ENCODE measurements at regions not wholly inside any gene's neighbourhood (a gene's known extent, or its start where the extent isn't known, plus 50 kb on each side); places are given as distances from the start of the nearest gene placed in this dataset.
A peak's percentile ranks its signal among the peaks of the same experiment; 100 is the strongest.

DNA sequence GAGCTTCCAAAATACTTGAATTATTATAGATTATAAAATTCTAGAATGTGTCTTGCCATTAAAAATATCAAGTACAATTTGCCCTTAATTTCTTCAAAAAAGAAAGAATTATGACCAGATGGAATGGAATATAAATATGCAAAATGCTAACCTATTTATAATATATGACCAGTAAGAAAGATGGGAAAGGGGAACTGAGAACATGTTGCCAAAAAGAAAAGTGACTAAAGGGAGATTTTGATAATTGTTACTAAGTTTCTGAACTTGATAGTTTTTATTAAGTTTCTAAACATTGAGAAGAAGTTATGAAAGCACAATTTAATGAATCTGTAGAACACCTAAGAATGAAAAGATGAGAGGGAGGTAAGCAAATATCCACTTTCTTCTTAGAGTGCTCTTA, 188.4 kb upstream of the NR4A3 start:
- H3K4me1 ChIP-seq (ENCODE audit: control insufficient read depth, insufficient read depth, low read length), result no peaks in the 10 kb centered on the region
- no peaks in the 10 kb centered on the region for H3K27me3 ChIP-seq (ENCODE audit: control insufficient read depth, insufficient read depth, low read length)
- no peak overlapping the region for H3K4me3 ChIP-seq (ENCODE audit: low read length)
- no peaks in the 10 kb centered on the region for H3K9me3 ChIP-seq (ENCODE audit: control insufficient read depth, low read depth, low read length)
- DNase-seq, result no peak
- no peak overlapping the region for H3K27ac ChIP-seq (ENCODE audit: low read length)
- no peaks in the 10 kb centered on the region for H3K36me3 ChIP-seq (ENCODE audit: control insufficient read depth, insufficient read depth, low read length)

DNA sequence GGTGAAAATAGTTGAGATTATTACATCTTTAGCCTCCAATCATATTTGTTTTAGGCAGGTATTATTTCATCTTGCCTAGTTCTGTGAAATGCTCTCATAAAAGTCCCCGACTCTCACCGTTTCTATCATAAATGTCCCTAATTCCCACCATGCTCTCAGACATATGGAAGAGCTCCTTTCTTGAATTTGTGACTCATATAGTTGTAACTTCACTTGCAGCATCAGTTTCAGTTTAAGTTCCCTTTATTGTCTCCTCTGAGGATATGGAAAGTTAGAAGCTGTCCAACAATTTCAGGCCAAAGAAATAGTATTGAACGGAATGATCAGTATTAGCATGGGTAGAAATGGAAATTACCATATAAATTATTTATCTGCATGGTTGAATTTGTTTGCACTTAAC, 187.5 kb upstream of the NR4A3 start:
- no peak overlapping the region for H3K27ac ChIP-seq (ENCODE audit: low read length)
- H3K27me3 ChIP-seq (ENCODE audit: control insufficient read depth, insufficient read depth, low read length), result no peaks in the 10 kb centered on the region
- WGBS (ENCODE audit: insufficient coverage, low lambda C conversion rate), result no CpG with 5 or more reads among the region's 3 CpGs
- no peaks in the 10 kb centered on the region for H3K4me1 ChIP-seq (ENCODE audit: control insufficient read depth, insufficient read depth, low read length)
- H3K9me3 ChIP-seq (ENCODE audit: control insufficient read depth, low read depth, low read length), result no peaks in the 10 kb centered on the region
- H3K36me3 ChIP-seq (ENCODE audit: control insufficient read depth, insufficient read depth, low read length), result no peaks in the 10 kb centered on the region
- H3K4me3 ChIP-seq (ENCODE audit: low read length), result no peak overlapping the region
- DNase-seq, result no peak

DNA sequence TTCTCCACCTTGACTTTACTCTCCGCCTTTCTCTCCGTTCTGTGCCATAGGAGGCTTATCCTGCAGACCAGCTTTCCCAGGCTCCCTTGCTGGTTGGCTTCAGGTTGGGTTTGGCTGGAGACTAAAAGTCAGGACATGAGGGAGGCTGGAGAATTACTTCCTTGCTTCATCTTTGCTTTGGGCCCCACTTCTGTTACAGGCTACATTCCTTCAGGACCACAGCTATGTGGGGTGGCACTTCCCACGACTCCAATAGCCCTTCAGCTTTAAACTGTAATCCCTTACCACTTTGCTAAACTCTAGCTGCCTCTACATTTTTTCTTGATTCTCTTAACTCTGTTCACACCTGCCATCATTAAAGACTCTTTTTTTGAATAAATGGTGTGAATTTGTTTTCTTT, 186.7 kb upstream of the NR4A3 start:
- DNase-seq, result no peak
- WGBS (ENCODE audit: insufficient coverage, low lambda C conversion rate), result no CpG with 5 or more reads among the region's 3 CpGs

DNA sequence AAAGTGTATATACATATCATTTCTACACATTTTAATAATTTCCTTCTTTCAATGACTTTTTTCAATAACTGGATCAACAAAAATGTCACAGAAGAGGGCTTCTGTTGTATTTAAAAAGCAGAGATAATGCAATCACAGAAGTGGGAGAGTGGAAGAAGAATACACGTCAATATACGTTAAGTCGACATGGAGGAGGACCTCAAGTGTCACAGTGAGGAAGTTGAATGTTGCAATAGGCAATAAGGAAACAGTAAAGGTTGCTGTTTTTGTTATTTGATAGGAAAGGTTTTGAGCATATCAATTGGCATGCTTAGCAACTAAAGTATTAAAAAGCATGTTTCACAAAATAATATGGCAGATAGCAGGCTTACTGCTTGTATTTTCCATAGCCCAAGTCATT, 184.0 kb upstream of the NR4A3 start:
- Histone ChIP-seq H3K4me3 (ENCODE audit: low read length) (no peak overlapping the region), H3K4me1 (ENCODE audit: control insufficient read depth, insufficient read depth, low read length) (no peaks in the 10 kb centered on the region), H3K9me3 (ENCODE audit: control insufficient read depth, low read depth, low read length) (peaks cover 4% of the 10 kb centered on the region), H3K36me3 (ENCODE audit: control insufficient read depth, insufficient read depth, low read length) (no peaks in the 10 kb centered on the region), H3K27me3 (ENCODE audit: control insufficient read depth, insufficient read depth, low read length) (no peaks in the 10 kb centered on the region), H3K27ac (ENCODE audit: low read length) (no peak overlapping the region)
- WGBS (ENCODE audit: insufficient coverage, low lambda C conversion rate), result no CpG with 5 or more reads among the region's 3 CpGs
- DNase-seq, result no peak

More for the DNA sequence above, 186.7 kb upstream of the NR4A3 start:
- Histone ChIP-seq H3K4me1 (ENCODE audit: control insufficient read depth, insufficient read depth, low read length) (no peaks in the 10 kb centered on the region), H3K9me3 (ENCODE audit: control insufficient read depth, low read depth, low read length) (no peaks in the 10 kb centered on the region), H3K27ac (ENCODE audit: low read length) (no peak overlapping the region), H3K4me3 (ENCODE audit: low read length) (no peak overlapping the region), H3K27me3 (ENCODE audit: control insufficient read depth, insufficient read depth, low read length) (no peaks in the 10 kb centered on the region), H3K36me3 (ENCODE audit: control insufficient read depth, insufficient read depth, low read length) (no peaks in the 10 kb centered on the region)

DNA sequence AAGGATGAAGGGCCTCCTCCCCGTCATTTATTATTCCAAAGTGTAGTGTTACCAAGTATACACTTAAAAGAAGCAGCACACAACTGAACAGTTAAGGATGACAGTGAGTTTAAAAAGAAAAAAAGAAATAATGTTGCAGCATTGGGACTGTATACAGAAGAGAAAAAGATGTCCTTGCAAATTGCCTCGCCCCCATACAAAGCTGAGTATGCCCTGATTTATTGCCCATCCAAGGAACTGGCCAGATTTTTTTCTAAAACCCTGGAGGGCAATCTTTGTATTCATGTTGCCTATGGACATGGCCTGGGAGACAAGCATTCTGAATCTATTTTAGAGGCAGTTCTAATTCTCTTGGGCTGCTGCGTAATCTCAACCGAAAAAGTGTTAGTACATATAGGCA, 182.7 kb upstream of the NR4A3 start:
- Histone ChIP-seq H3K9me3 (ENCODE audit: control insufficient read depth, low read depth, low read length) (peaks cover 4% of the 10 kb centered on the region), H3K36me3 (ENCODE audit: control insufficient read depth, insufficient read depth, low read length) (no peaks in the 10 kb centered on the region), H3K27ac (ENCODE audit: low read length) (no peak overlapping the region), H3K27me3 (ENCODE audit: control insufficient read depth, insufficient read depth, low read length) (no peaks in the 10 kb centered on the region), H3K4me1 (ENCODE audit: control insufficient read depth, insufficient read depth, low read length) (no peaks in the 10 kb centered on the region), H3K4me3 (ENCODE audit: low read length) (no peak overlapping the region)
- no peak for DNase-seq
- 80% methylated on average over 1 of the region's 4 CpGs for WGBS (ENCODE audit: insufficient coverage, low lambda C conversion rate)

DNA sequence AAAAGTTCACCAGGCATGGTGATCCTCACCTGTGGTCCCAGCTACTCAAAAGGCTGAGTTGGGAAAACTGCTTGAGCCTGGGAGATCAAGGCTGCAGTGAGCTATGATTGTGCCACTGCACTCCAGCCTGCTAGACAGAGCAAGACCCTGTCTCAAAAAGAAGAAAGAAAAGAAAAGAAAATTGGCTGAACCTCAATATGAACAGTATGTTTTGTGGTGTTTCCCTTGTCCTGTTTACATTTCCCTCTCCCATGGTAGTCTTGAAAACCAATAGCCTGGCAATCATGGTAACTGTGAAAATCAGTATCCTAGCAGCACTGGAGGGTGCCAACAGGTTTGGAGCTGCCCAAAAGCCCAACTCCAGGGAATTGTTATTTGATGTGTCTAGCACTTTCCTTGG, 174.1 kb upstream of the NR4A3 start:
- Histone ChIP-seq H3K4me1 (ENCODE audit: control insufficient read depth, insufficient read depth, low read length) (no peaks in the 10 kb centered on the region), H3K27me3 (ENCODE audit: control insufficient read depth, insufficient read depth, low read length) (no peaks in the 10 kb centered on the region), H3K9me3 (ENCODE audit: control insufficient read depth, low read depth, low read length) (no peaks in the 10 kb centered on the region), H3K36me3 (ENCODE audit: control insufficient read depth, insufficient read depth, low read length) (no peaks in the 10 kb centered on the region), H3K27ac (ENCODE audit: low read length) (no peak overlapping the region), H3K4me3 (ENCODE audit: low read length) (no peak overlapping the region)
- no peak for DNase-seq

DNA sequence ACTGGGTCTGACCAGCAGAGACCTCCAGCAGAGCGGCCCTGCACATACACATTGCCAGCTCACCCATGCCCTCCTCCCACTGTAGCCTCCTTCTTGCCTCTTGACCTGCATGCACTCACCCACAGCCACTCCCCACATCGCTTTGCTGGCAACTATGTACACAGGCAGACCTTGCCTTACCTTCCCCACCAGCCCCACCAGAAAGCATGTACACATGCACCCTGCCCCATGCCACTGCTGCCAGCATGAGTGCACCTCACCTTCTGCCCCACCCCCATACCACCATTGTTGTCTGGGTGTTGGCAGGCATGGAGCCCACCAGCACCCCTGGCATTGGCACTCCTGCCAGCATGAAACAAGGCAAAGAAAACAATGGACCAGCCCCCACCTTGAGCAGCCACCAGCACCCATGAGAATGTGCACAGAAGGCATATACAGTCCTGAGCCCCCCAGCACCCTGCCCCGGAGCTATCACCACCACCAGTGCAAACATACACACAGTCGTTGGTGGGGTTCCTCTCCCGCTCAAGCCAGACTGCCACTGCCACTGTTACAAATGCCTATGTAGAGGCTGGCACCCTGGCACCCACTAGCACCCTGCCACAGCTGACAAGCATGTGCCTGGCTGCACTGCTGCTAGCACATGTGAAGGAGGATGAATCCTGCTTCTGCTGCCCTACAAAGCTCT, 171.4 kb upstream of the NR4A3 start:
- no peaks in the 10 kb centered on the region for H3K9me3 ChIP-seq (ENCODE audit: control insufficient read depth, low read depth, low read length)
- H3K36me3 ChIP-seq (ENCODE audit: control insufficient read depth, insufficient read depth, low read length), result no peaks in the 10 kb centered on the region
- no peak overlapping the region for H3K27ac ChIP-seq (ENCODE audit: low read length)
- no peak for DNase-seq
- no peaks in the 10 kb centered on the region for H3K4me1 ChIP-seq (ENCODE audit: control insufficient read depth, insufficient read depth, low read length)
- WGBS (ENCODE audit: insufficient coverage, low lambda C conversion rate), result no CpG with 5 or more reads among the region's 5 CpGs
- no peaks in the 10 kb centered on the region for H3K27me3 ChIP-seq (ENCODE audit: control insufficient read depth, insufficient read depth, low read length)
- no peak overlapping the region for H3K4me3 ChIP-seq (ENCODE audit: low read length)

DNA sequence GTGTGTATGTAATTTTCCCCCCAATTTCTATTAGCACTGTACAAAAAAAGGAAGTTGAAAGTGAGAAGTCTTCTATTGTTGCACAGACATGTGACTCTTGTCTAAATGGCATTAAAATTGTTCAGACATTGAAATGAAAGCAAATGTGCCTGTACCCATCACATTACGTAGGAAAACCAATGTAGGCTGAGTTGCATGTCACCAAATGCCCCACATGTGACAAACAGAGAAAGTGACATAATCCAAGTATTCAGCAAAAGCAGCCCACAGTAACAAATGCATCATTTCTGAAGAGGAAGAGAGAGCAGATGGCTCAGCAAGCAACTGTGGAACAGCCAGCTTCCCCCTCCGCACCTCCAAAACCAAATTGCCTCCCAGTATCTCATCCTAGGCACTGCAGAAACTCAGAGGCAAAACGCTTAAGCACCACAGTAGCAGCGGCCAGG, 161.5 kb upstream of the NR4A3 start:
- H3K36me3 ChIP-seq (ENCODE audit: control insufficient read depth, insufficient read depth, low read length), result no peaks in the 10 kb centered on the region
- H3K4me3 ChIP-seq (ENCODE audit: low read length), result no peak overlapping the region
- H3K27me3 ChIP-seq (ENCODE audit: control insufficient read depth, insufficient read depth, low read length), result no peaks in the 10 kb centered on the region
- no peaks in the 10 kb centered on the region for H3K4me1 ChIP-seq (ENCODE audit: control insufficient read depth, insufficient read depth, low read length)
- peak in 1 of 2 donors; percentile 3 for DNase-seq
- no peak overlapping the region for H3K27ac ChIP-seq (ENCODE audit: low read length)
- WGBS (ENCODE audit: insufficient coverage, low lambda C conversion rate), result 92% methylated on average over 2 of the region's 4 CpGs
- no peaks in the 10 kb centered on the region for H3K9me3 ChIP-seq (ENCODE audit: control insufficient read depth, low read depth, low read length)

DNA sequence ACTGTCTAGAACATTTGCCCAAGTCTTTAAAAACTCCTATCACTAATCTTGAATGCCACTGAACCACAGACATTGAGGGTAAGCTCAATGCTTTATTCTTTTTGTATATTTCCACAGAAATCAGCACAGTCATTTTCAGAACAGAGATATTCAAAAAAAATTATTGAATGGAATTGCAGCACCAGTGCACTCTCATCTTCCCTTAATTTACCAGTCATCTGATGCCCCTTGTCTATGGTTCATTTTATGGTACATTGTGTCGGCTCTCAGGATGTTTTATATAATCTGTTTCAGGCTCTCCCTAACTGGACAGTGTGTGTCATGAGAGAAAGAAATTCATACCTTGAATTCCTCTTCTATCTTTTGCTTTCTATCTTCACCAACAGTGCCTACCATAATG, 158.4 kb upstream of the NR4A3 start:
- Histone ChIP-seq H3K4me3 (ENCODE audit: low read length) (no peak overlapping the region), H3K4me1 (ENCODE audit: control insufficient read depth, insufficient read depth, low read length) (no peaks in the 10 kb centered on the region), H3K36me3 (ENCODE audit: control insufficient read depth, insufficient read depth, low read length) (no peaks in the 10 kb centered on the region), H3K9me3 (ENCODE audit: control insufficient read depth, low read depth, low read length) (no peaks in the 10 kb centered on the region), H3K27me3 (ENCODE audit: control insufficient read depth, insufficient read depth, low read length) (no peaks in the 10 kb centered on the region), H3K27ac (ENCODE audit: low read length) (no peak overlapping the region)
- no CpG with 5 or more reads among the region's 1 CpG for WGBS (ENCODE audit: insufficient coverage, low lambda C conversion rate)
- no peak for DNase-seq

DNA sequence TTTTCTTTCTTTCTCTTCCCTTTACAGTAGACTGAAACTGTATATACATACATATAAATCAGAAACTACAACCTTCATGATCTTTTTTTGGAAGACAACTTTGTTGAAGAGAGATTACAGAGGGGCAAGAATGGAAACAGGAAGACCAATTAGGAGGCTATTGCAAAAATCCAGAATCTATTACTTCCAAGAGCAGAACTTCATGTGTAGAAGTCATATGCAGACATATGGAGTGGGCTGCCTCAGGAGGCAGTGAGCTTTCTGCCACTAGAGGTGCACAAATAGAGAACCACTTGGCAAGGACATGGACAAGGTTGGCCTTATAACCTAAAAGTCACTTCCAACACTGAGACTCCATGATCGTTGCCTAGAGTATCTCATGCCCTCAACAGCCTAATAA, 157.8 kb upstream of the NR4A3 start:
- no peak for DNase-seq
- no peaks in the 10 kb centered on the region for H3K27me3 ChIP-seq (ENCODE audit: control insufficient read depth, insufficient read depth, low read length)

DNA sequence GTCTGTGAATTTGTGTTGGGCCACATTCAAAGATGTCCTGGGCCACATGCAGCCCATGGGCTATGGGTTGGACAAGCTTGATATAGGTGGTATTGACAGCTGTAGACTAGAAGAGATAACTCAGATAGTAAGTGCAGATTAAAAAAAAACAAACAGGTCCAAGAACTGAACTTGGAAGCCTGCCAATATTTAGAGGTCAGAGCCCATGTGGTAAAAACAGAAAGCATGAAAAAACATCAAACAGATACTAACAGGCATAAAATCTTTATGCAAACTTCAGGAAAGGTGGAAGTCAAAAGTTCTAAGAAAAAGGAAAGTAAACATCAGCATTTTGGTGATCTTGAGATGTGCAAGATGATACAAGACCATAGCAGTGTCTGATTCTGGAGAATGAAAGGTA, 155.1 kb upstream of the NR4A3 start:
- no peaks in the 10 kb centered on the region for H3K36me3 ChIP-seq (ENCODE audit: control insufficient read depth, insufficient read depth, low read length)
- no peak for DNase-seq
- no peaks in the 10 kb centered on the region for H3K4me1 ChIP-seq (ENCODE audit: control insufficient read depth, insufficient read depth, low read length)
- H3K27ac ChIP-seq (ENCODE audit: low read length), result no peak overlapping the region
- no peak overlapping the region for H3K4me3 ChIP-seq (ENCODE audit: low read length)
- H3K27me3 ChIP-seq (ENCODE audit: control insufficient read depth, insufficient read depth, low read length), result no peaks in the 10 kb centered on the region
- H3K9me3 ChIP-seq (ENCODE audit: control insufficient read depth, low read depth, low read length), result no peaks in the 10 kb centered on the region

More for the DNA sequence above, 157.8 kb upstream of the NR4A3 start:
- no peaks in the 10 kb centered on the region for H3K36me3 ChIP-seq (ENCODE audit: control insufficient read depth, insufficient read depth, low read length)
- no peaks in the 10 kb centered on the region for H3K9me3 ChIP-seq (ENCODE audit: control insufficient read depth, low read depth, low read length)
- H3K4me1 ChIP-seq (ENCODE audit: control insufficient read depth, insufficient read depth, low read length), result no peaks in the 10 kb centered on the region
- no CpG with 5 or more reads among the region's 1 CpG for WGBS (ENCODE audit: insufficient coverage, low lambda C conversion rate)
- no peak overlapping the region for H3K4me3 ChIP-seq (ENCODE audit: low read length)
- H3K27ac ChIP-seq (ENCODE audit: low read length), result no peak overlapping the region
